Retinal pigment epithelial cell (primary cell): ENCODE measurements at regions not wholly inside any gene's neighbourhood (a gene's known extent, or its start where the extent isn't known, plus 50 kb on each side); places are given as distances from the start of the nearest gene placed in this dataset.

Experiments used
- DNase-seq: peaks from one replicate; pipeline ENCODE4 v3.0.0-alpha.2; 2010; ENCODE audit warnings: low read depth
- H3K4me3 ChIP-seq: 2 replicates; pipeline ENCODE4 v1.5.1; 2011; ENCODE audit warnings: mild to moderate bottlenecking, low read length, control low read depth, moderate library complexity
- TF ChIP-seq, protein P1 (sequence below): conservative IDR thresholded peaks from 2 replicates; pipeline ENCODE4 v1.5.1; 2011; ENCODE audit warnings: low read depth, low read length, control low read depth, inconsistent platforms

DNA sequence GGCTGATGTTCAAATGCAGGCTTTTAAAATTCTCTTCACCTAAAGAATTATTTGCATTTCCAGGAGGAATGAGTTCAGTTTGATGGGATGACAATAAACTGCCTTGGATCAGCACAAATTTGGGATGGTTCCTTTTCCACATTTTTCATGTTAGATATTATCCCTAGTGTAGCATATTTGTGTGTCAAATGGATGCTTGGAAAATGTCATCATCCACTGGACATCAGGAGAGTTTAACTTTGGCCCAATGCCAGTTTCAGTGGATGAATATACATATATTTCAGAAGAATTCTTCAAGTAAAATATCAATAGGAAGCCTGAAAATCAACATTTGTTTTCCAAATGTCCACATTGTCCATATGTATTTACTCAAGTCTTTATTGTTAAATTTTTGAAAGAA lies 116.5 kb upstream of the COL24A1 start:
- TF ChIP-seq, protein P1, sequence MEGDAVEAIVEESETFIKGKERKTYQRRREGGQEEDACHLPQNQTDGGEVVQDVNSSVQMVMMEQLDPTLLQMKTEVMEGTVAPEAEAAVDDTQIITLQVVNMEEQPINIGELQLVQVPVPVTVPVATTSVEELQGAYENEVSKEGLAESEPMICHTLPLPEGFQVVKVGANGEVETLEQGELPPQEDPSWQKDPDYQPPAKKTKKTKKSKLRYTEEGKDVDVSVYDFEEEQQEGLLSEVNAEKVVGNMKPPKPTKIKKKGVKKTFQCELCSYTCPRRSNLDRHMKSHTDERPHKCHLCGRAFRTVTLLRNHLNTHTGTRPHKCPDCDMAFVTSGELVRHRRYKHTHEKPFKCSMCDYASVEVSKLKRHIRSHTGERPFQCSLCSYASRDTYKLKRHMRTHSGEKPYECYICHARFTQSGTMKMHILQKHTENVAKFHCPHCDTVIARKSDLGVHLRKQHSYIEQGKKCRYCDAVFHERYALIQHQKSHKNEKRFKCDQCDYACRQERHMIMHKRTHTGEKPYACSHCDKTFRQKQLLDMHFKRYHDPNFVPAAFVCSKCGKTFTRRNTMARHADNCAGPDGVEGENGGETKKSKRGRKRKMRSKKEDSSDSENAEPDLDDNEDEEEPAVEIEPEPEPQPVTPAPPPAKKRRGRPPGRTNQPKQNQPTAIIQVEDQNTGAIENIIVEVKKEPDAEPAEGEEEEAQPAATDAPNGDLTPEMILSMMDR, result no peak
- no peak for DNase-seq
- no peak overlapping the region for H3K4me3 ChIP-seq

DNA sequence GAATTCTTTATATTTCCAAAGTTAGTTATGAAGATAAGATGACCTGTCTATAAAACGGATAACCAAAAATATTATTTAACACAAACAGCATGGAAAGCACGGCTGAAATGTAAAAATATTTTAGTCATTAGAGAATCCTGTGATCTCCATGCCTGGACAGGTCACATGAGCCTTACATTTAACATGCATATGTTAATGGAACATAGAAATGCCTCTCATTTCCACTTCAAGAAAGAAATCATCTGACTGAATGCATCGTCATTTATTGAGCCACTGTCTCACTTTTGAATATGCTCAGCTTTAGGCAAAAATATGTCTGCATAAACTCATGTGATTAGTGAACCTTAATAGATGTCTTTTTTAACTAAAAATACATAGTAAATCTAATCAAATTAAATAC lies 115.5 kb upstream of the COL24A1 start:
- no peak for DNase-seq
- TF ChIP-seq, protein P1, result no peak
- H3K4me3 ChIP-seq, result no peak overlapping the region

DNA sequence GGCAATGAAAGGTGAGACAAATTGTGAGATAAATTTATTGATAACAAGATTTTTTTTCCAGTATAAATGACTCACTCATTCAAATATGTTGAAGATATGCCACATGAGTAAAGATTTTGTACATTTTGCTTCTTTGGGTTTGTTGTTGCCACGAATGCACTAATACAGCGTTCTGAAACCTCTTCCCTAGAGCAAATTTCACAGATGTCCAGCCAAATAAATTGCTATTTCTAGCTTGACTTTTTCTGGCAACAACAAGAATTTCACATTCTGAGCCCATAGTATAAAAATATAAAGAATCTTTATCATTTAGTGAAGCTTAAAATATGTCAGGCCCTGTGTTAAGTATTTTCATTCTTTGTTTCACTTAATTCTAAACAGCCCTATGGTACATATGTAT lies 114.5 kb upstream of the COL24A1 start:
- H3K4me3 ChIP-seq, result no peak overlapping the region
- TF ChIP-seq, protein P1, result no peak
- DNase-seq, result no peak

DNA sequence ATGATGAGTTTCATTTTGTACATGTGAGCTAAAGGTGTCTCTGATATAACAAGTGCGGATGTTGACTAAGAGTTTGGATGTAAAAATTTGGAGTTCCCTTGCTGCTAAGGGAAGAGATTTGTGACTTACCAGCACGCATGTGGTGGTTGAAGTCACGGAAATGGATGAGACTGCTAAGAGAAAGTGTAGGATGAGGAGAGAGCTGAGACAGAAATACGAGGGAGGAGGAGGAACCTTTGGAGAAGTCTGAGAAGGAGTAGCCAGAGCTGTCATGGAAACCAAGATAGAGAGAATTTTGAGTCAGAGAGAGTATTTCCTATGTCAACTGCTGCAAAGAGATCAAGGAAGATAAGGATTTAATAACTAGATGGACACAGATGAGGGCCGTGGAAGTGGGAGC lies 106.5 kb upstream of the COL24A1 start:
- no peak overlapping the region for H3K4me3 ChIP-seq
- no peak for DNase-seq
- TF ChIP-seq, protein P1, result no peak

DNA sequence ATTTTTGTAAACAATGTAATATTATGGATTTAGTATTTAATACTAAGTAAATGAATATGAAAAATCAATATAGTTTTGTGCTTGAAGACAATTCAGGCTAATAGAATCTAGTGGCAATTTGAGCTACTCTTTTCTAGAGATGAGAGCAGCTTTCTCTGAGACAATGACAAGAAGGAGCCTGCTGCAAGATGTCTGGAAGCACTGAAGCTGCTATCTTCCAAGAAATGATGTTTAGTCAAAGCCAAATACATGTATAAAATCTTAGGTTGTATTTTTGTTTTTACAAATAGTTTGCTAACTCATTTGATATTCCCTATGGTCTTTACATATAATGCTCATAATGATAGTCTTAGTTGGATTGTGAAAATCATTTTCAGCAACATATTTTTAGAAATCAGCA lies 103.9 kb upstream of the COL24A1 start:
- no peak overlapping the region for H3K4me3 ChIP-seq
- no peak for DNase-seq
- TF ChIP-seq, protein P1, result no peak

DNA sequence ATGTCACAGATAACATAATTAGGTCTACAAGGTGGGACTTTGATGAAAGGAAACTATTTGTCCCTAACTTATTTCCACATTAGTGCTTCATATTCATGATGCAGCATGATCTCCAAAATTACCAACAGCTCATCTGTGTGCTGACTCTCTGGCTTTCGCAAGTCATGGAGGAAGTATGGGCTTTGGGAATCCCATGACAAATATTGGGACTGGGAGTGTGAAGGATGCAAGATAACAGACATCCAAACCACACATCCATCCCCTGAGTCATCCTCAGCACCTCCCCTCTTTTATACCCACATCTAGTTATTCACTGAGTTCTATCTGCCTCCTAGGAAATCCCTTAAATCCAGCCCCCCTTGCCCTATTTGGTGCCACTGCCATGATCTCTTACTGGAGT lies 102.8 kb upstream of the COL24A1 start:
- H3K4me3 ChIP-seq, result no peak overlapping the region
- DNase-seq, result no peak
- TF ChIP-seq, protein P1, result no peak

DNA sequence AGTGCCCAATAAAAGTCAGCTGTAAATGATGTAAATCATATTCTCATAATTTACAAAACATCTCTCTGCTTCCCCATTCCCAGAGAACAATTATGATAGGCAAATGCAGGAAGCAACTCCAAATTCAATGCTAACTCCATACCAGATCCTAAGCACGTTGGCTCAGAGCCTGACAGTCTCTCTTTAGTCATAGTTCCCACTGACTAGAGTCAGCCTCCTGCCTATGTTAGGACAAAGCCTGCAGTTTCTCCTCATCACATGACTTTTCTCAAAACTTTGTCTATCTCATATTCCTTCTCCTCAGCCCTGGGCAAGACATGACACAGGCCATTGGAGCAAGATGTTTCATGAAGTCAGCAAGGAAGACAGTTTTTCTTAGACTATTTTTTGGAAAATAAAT lies 101.5 kb upstream of the COL24A1 start:
- H3K4me3 ChIP-seq, result no peak overlapping the region
- no peak for DNase-seq
- TF ChIP-seq, protein P1, result no peak
